BJ (cell line): ENCODE measurements at regions not wholly inside any gene's neighbourhood (a gene's known extent, or its start where the extent isn't known, plus 50 kb on each side); places are given as distances from the start of the nearest gene placed in this dataset.

Experiments
- CTCF ChIA-PET: fragments of 350-600 bp; formaldehyde crosslinking; extraction: SDS; loops from one replicate; lab custom pipeline; 2021; ENCODE audit warnings: antibody characterized with exemption, inconsistent platforms; lab: Yijun Ruan, JAX
- POLR2A ChIA-PET: fragments of 300-600 bp; sonication (Branson Sonifier 250); formaldehyde crosslinking; extraction: SDS; loops from one replicate; lab custom pipeline; 2021; ENCODE audit warnings: antibody characterized with exemption; lab: Charles Lee
- DNase-seq: peaks from one replicate; pipeline ENCODE4 v3.0.0-alpha.2; 2011; ENCODE audit warnings: low read depth
- H3K27me3 ChIP-seq: 2 replicates; pipeline ENCODE4 v1.6.0; 2011; ENCODE audit warnings: low read length; ENCODE audit not compliant: control insufficient read depth, insufficient read depth
- H3K36me3 ChIP-seq: 2 replicates; pipeline ENCODE4 v1.5.1; 2011; ENCODE audit warnings: low read length; ENCODE audit not compliant: control insufficient read depth, insufficient read depth
- H3K4me3 ChIP-seq: 2 replicates; pipeline ENCODE4 v1.5.1; 2011; ENCODE audit warnings: low read depth, mild to moderate bottlenecking, control low read depth, low read length
- CTCF ChIP-seq: IDR thresholded peaks from 2 replicates; pipeline ENCODE4 v1.5.1; 2011; ENCODE audit warnings: low read depth, mild to moderate bottlenecking, control low read depth, inconsistent platforms, low read length, moderate library complexity; ENCODE audit not compliant: insufficient read depth

- H3K36me3 ChIP-seq: no peaks in the 10 kb centered on the region
- DNase-seq: no peak
- TF ChIP-seq CTCF: no peak
- H3K27me3 ChIP-seq: no peaks in the 10 kb centered on the region
- POLR2A ChIA-PET: no interaction called here
- no peak overlapping the region for H3K4me3 ChIP-seq
- CTCF ChIA-PET: interaction anchor here (1.0 kb wide), 1 partner anchor 41 kb away, joined by 3 read pairs; no protein-coding TSS in a partner anchor
These were observed 1474.2 kb upstream of the CELF4 start for GRCh38 chr18:39039813-39040212.

- no peak for TF ChIP-seq CTCF
- CTCF ChIA-PET: no interaction called here
These were observed 1472.3 kb upstream of the CELF4 start for GRCh38 chr18:39037925-39038324.

GRCh38 chr18:39033312-39033711 is 1467.7 kb upstream of the CELF4 start:
- DNase-seq: no peak
- no peak for TF ChIP-seq CTCF
- Histone ChIP-seq H3K4me3 (no peak overlapping the region), H3K36me3 (no peaks in the 10 kb centered on the region), H3K27me3 (no peaks in the 10 kb centered on the region)
- CTCF ChIA-PET: no interaction called here
- POLR2A ChIA-PET: no interaction called here

More at GRCh38 chr18:39037925-39038324, 1472.3 kb upstream of the CELF4 start:
- POLR2A ChIA-PET: no interaction called here
- Histone ChIP-seq H3K36me3 (no peaks in the 10 kb centered on the region), H3K27me3 (no peaks in the 10 kb centered on the region), H3K4me3 (no peak overlapping the region)
- no peak for DNase-seq

DNA sequence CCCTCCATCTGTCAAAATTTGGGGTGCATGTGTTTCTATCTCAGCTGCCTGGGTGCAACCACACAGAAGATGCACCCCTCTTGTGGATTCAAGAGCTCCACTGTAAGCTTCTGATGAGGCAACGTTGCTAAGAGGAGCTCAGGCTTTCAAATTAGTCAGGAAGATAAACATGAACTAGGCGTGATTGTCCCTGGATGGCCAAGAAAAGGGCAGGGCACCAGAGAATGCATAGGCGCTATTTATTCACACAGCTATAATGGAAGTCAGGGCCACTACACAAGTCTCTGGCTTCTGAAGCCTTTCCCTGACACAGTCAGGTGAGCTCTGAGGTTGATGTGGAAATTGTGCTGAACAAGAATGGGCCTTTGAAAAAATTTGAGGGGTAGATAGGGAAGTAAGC is 1466.0 kb upstream of the CELF4 start:
- no peaks in the 10 kb centered on the region for H3K36me3 ChIP-seq
- DNase-seq: no peak
- TF ChIP-seq CTCF: no peak
- ChIA-PET POLR2A (no interaction called here), CTCF (interaction anchor here (1.0 kb wide), 1 partner anchor 11 kb away, joined by 3 read pairs; no protein-coding TSS in a partner anchor)
- H3K27me3 ChIP-seq: no peaks in the 10 kb centered on the region
- H3K4me3 ChIP-seq: no peak overlapping the region

- CTCF ChIA-PET: no interaction called here
- no peak for TF ChIP-seq CTCF
- no peak for DNase-seq
- POLR2A ChIA-PET: no interaction called here
- H3K4me3 ChIP-seq: no peak overlapping the region
- H3K27me3 ChIP-seq: no peaks in the 10 kb centered on the region
- no peaks in the 10 kb centered on the region for H3K36me3 ChIP-seq
These were observed 1464.6 kb upstream of the CELF4 start for GRCh38 chr18:39030124-39030655.
